ENCODE measurements at regions not wholly inside any gene's neighbourhood (a gene's known extent, or its start where the extent isn't known, plus 50 kb on each side); places are given as distances from the start of the nearest gene placed in this dataset.

DNA sequence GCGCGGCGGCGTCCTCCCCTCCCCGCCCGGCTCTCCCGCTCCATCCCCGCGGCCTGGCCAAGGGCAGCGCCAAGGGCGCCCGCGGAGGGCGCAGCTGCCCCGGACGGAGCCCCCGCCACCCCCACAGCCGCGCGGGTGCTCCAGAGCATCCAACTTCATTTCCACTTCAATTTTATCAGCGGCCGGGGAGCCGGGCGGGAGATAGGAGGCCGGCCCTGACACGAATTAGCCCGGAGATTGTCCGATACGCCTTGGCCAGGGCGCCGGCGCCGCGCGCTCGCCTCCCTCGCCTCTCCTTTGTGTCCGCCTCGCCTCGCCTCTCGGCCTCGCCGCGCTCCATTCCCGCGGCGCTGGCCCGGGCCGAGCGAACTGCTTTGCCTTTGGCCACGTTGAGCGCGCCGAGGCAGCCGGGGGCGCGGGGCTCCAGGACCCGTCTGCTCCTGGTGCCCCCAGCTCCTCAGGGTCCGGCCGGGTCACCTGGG lies 129.1 kb upstream of the LHX1 start:
- H3K9me3 ChIP-seq, result no peaks in the 10 kb centered on the region
- intact Hi-C loops (cut with DNase I; ENCODE audit: low total_unique reads), result no loop called here
- no peak overlapping the region for H3K27ac ChIP-seq
- TF ChIP-seq, protein P1, sequence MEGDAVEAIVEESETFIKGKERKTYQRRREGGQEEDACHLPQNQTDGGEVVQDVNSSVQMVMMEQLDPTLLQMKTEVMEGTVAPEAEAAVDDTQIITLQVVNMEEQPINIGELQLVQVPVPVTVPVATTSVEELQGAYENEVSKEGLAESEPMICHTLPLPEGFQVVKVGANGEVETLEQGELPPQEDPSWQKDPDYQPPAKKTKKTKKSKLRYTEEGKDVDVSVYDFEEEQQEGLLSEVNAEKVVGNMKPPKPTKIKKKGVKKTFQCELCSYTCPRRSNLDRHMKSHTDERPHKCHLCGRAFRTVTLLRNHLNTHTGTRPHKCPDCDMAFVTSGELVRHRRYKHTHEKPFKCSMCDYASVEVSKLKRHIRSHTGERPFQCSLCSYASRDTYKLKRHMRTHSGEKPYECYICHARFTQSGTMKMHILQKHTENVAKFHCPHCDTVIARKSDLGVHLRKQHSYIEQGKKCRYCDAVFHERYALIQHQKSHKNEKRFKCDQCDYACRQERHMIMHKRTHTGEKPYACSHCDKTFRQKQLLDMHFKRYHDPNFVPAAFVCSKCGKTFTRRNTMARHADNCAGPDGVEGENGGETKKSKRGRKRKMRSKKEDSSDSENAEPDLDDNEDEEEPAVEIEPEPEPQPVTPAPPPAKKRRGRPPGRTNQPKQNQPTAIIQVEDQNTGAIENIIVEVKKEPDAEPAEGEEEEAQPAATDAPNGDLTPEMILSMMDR (IDR thresholded peaks at IDR 0.05), result no peak
- peaks cover 0 to 54% of the 10 kb centered on the region in 2 donors for H3K27me3 ChIP-seq
- H3K36me3 ChIP-seq, result no peaks in the 10 kb centered on the region
- no peak overlapping the region for H3K4me3 ChIP-seq
- peaks cover 0 to 10% (median 0%) of the 10 kb centered on the region in 4 donors for H3K4me1 ChIP-seq
- DNase-seq, result no peak

DNA sequence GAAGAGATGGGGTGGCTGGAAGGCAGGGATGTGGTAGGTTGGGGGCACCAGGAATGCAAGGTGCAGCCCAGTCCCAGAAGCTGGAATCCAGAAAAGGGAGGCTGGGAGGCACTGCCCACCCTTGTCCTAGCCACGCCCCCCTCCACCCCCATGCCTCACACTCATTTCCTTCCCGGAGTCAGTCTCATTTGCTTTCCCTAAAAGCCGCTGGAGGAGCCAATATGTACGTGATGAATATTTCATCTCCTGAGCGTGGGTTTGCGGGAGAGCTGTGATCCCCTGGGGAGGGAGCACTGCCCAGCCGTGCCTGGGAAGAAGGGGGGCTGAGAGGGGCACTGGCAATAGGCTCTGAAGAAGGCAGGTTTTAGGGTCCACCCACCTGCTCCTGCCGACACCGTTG lies 124.5 kb upstream of the LHX1 start:
- Histone ChIP-seq H3K4me1 (peaks cover 0 to 10% (median 0%) of the 10 kb centered on the region in 4 donors), H3K27me3 (peaks cover 0 to 88% of the 10 kb centered on the region in 2 donors), H3K4me3 (no peak overlapping the region), H3K9me3 (no peaks in the 10 kb centered on the region), H3K36me3 (no peaks in the 10 kb centered on the region), H3K27ac (no peak overlapping the region)
- TF ChIP-seq, protein P1 (IDR thresholded peaks at IDR 0.05), result no peak
- intact Hi-C loops (cut with DNase I; ENCODE audit: low total_unique reads), result no loop called here
- no peak for DNase-seq

DNA sequence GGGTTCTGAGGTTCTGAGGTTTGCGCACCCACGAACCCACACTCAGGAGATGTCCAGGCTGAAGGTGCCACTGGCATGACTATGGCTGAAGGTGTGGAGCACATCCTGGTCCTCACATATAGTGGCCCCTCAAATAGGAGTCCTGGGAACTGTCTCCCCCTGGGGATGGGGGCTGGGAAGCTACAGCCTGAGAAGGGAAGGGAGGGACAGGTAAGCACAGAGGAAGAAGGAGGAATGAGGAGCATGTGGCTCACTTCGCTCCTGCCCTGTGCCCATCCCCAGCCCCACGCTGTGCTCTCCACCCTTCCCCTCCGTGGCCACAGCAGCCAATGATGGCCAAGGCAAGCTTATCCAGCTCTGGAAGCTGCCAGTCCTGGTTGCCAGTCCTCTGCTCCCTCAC lies 123.9 kb upstream of the LHX1 start:
- TF ChIP-seq, protein P1 (IDR thresholded peaks at IDR 0.05), result no peak
- no peaks in the 10 kb centered on the region for H3K9me3 ChIP-seq
- intact Hi-C loops (cut with DNase I; ENCODE audit: low total_unique reads), result no loop called here
- no peak overlapping the region for H3K27ac ChIP-seq
- no peak overlapping the region for H3K4me3 ChIP-seq
- no peaks in the 10 kb centered on the region for H3K36me3 ChIP-seq
- H3K27me3 ChIP-seq, result peaks cover 0 to 88% of the 10 kb centered on the region in 2 donors
- H3K4me1 ChIP-seq, result peaks cover 0 to 4% (median 0%) of the 10 kb centered on the region in 4 donors
- no peak for DNase-seq

DNA sequence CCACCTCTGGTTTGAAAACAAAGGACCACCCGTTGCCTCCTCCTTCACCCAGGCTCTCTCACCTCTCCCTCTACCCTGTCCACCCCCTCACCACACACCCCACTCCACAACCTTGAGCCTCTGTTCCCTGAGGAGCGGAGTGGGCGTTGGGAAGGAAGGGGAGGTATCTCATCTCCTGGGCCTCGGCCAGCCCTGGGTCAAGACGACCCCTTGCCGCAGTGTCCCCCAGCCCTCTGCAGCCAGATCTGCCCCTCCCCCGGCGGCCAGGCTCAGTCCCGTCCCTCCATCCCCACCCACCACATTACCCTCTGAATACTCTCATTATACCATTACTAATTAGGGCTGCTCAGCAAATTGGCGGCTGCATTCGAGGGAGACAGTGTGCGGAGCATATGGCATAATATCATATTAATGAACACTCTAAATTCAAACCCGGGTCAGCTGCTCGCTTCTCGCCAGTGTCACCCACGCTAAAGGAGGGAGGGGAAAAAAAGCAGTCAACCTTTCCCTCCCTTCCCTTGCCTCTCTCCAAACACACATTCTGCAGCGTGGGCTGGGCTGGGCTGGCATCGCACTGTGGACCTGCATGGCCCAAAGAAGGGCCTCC lies 123.2 kb upstream of the LHX1 start:
- no peak for DNase-seq
- Histone ChIP-seq H3K4me3 (no peak overlapping the region), H3K36me3 (no peaks in the 10 kb centered on the region), H3K27ac (no peak overlapping the region), H3K27me3 (peaks cover 0 to 86% of the 10 kb centered on the region in 2 donors), H3K4me1 (no peaks in the 10 kb centered on the region), H3K9me3 (no peaks in the 10 kb centered on the region)
- intact Hi-C loops (cut with DNase I; ENCODE audit: low total_unique reads), result no loop called here
- TF ChIP-seq, protein P1 (IDR thresholded peaks at IDR 0.05), result no peak

DNA sequence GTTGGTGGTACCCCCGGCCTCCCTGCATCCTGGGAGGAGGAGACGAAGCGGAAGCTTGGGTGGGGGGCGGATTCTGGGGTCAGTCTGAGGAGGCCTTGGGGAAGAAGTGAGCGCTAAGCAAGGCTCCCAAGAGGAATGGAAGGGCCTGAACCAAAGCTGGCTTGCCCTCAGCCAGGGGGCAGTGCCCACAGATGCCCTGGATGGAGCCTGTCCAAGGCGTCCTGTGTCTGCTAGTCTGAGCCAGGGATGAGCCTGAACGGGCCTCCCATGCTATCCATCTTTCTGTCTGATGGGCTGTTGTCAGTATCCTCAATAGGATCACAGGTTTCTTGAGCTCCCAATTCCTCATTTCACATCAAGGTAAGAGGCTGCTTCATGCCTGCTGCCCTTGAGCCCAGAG lies 122.3 kb upstream of the LHX1 start:
- TF ChIP-seq, protein P1 (IDR thresholded peaks at IDR 0.05), result no peak
- Histone ChIP-seq H3K4me1 (no peaks in the 10 kb centered on the region), H3K27me3 (peaks cover 0 to 82% of the 10 kb centered on the region in 2 donors), H3K36me3 (no peaks in the 10 kb centered on the region), H3K9me3 (no peaks in the 10 kb centered on the region), H3K4me3 (no peak overlapping the region), H3K27ac (no peak overlapping the region)
- DNase-seq, result peak in 1 of 2 donors; percentile 54
- intact Hi-C loops (cut with DNase I; ENCODE audit: low total_unique reads), result no loop called here
